ENCODE measurements at regions not wholly inside any gene's neighbourhood (a gene's known extent, or its start where the extent isn't known, plus 50 kb on each side); places are given as distances from the start of the nearest gene placed in this dataset.

- no peak for ATAC-seq
- TF ChIP-seq POLR2AphosphoS5 (IDR thresholded peaks at IDR 0.05; ENCODE audit: low read depth, low read length) (no peak), SIN3A (IDR thresholded peaks at IDR 0.05; ENCODE audit: borderline replicate concordance, insufficient read depth, low read depth, low read length) (no peak), CTCF (IDR thresholded peaks at IDR 0.05) (no peak), REST (IDR thresholded peaks at IDR 0.05; ENCODE audit: insufficient read depth in 1 of 2, low read depth in 2 of 2, low read length in 1 of 2) (no peak), TCF7L2 (IDR thresholded peaks at IDR 0.05; ENCODE audit: low read depth, low read length) (no peak)
- no peaks in the 10 kb centered on the region for H3K4me1 ChIP-seq (ENCODE audit: control insufficient read depth, insufficient read depth, low read length)
- no peaks in the 10 kb centered on the region for H3K27me3 ChIP-seq (ENCODE audit: control insufficient read depth, insufficient read depth, low read length)
- no peak overlapping the region for H3K27ac ChIP-seq (ENCODE audit: low read length)
- ChIA-PET POLR2A (no interaction called here), CTCF (no interaction called here)
- no peak for DNase-seq (ENCODE audit: low read depth, low spot score)
- in situ Hi-C loops (cut with HindIII; ENCODE audit: low pct_unique_long_range_greater_than_20kb, low sequenced_read_pairs): no loop called here
- no peaks in the 10 kb centered on the region for H3K9me3 ChIP-seq (ENCODE audit: control insufficient read depth, insufficient read depth, low read depth, low read length)
- no TSS peak for BruUV-seq (replicated peaks)
- no peak overlapping the region for H3K4me3 ChIP-seq (ENCODE audit: low read depth in 2 of 2, low read length in 2 of 2)
- no peaks in the 10 kb centered on the region for H3K36me3 ChIP-seq (ENCODE audit: control insufficient read depth, insufficient read depth, low read length)
- intact Hi-C loops (cut with micrococcal nuclease; ENCODE audit: unreplicated experiment): no loop called here
Measured at GRCh38 chr21:39086547-39086946, 96.7 kb downstream of the PSMG1 start.

- H3K4me1 ChIP-seq (ENCODE audit: control insufficient read depth, insufficient read depth, low read length): no peaks in the 10 kb centered on the region
- TF ChIP-seq TCF7L2 (IDR thresholded peaks at IDR 0.05; ENCODE audit: low read depth, low read length) (no peak), POLR2AphosphoS5 (IDR thresholded peaks at IDR 0.05; ENCODE audit: low read depth, low read length) (no peak), CTCF (IDR thresholded peaks at IDR 0.05) (no peak), SIN3A (IDR thresholded peaks at IDR 0.05; ENCODE audit: borderline replicate concordance, insufficient read depth, low read depth, low read length) (no peak), REST (IDR thresholded peaks at IDR 0.05; ENCODE audit: insufficient read depth in 1 of 2, low read depth in 2 of 2, low read length in 1 of 2) (no peak)
- in situ Hi-C loops (cut with HindIII; ENCODE audit: low pct_unique_long_range_greater_than_20kb, low sequenced_read_pairs): no loop called here
- no peak overlapping the region for H3K27ac ChIP-seq (ENCODE audit: low read length)
- DNase-seq (ENCODE audit: low read depth, low spot score): no peak
- no peak for ATAC-seq
- H3K4me3 ChIP-seq (ENCODE audit: low read depth in 2 of 2, low read length in 2 of 2): no peak overlapping the region
- no peaks in the 10 kb centered on the region for H3K27me3 ChIP-seq (ENCODE audit: control insufficient read depth, insufficient read depth, low read length)
- ChIA-PET CTCF (no interaction called here), POLR2A (interaction anchor here (0.5 kb wide), 1 partner anchor 967 kb away, joined by 3 read pairs; no protein-coding TSS in a partner anchor)
- no peaks in the 10 kb centered on the region for H3K9me3 ChIP-seq (ENCODE audit: control insufficient read depth, insufficient read depth, low read depth, low read length)
- no TSS peak for BruUV-seq (replicated peaks)
- no peaks in the 10 kb centered on the region for H3K36me3 ChIP-seq (ENCODE audit: control insufficient read depth, insufficient read depth, low read length)
- intact Hi-C loops (cut with micrococcal nuclease; ENCODE audit: unreplicated experiment): no loop called here
Measured at GRCh38 chr21:39085843-39086405, 97.3 kb downstream of the PSMG1 start.
